ENCODE measurements at regions not wholly inside any gene's neighbourhood (a gene's known extent, or its start where the extent isn't known, plus 50 kb on each side); places are given as distances from the start of the nearest gene placed in this dataset.

- no peak for TF ChIP-seq EZH2 (IDR thresholded peaks at IDR 0.05; ENCODE audit: insufficient read depth, poor library complexity, severe bottlenecking)
- no peak for TF ChIP-seq EZH2phosphoT487 (IDR thresholded peaks at IDR 0.05; ENCODE audit: insufficient read depth, low read depth)
These were observed 117.5 kb upstream of the ZNF462 start for GRCh38 chr9:106745457-106745856.
